ENCODE measurements at regions not wholly inside any gene's neighbourhood (a gene's known extent, or its start where the extent isn't known, plus 50 kb on each side); places are given as distances from the start of the nearest gene placed in this dataset.

GRCh38 chrX:16479206-16479869, 170.6 kb upstream of the S100G start:
- Mint-ChIP-seq H3K36me3 (ENCODE audit: low read depth, unreplicated experiment) (no peaks in the 10 kb centered on the region), H3K4me3 (ENCODE audit: unreplicated experiment) (no peak overlapping the region), H3K4me1 (ENCODE audit: low read depth, unreplicated experiment) (peaks cover 14% of the 10 kb centered on the region), H3K27me3 (ENCODE audit: low read depth, unreplicated experiment) (no peaks in the 10 kb centered on the region), H3K9me3 (ENCODE audit: unreplicated experiment) (no peaks in the 10 kb centered on the region), H3K27ac (ENCODE audit: unreplicated experiment) (no peak overlapping the region)
- TF ChIP-seq EZH2 (IDR thresholded peaks at IDR 0.05; ENCODE audit: insufficient read depth, low read length): no peak
- no peak for TF ChIP-seq CTCF (IDR thresholded peaks at IDR 0.05; ENCODE audit: insufficient read depth, low read depth, low read length)
- Histone ChIP-seq H2AFZ (ENCODE audit: low read depth, low read length) (no peak overlapping the region), H3K9ac (ENCODE audit: low read length) (peak overlapping the region; percentile 43), H3K79me2 (ENCODE audit: insufficient read depth, low read length) (no peaks in the 10 kb centered on the region), H3K27me3 (ENCODE audit: insufficient read depth, low read length) (no peaks in the 10 kb centered on the region), H3K4me2 (ENCODE audit: low read length) (peak overlapping the region; percentile 76), H4K20me1 (ENCODE audit: insufficient read depth, low read length) (no peaks in the 10 kb centered on the region), H3K9me3 (ENCODE audit: insufficient read depth, low read depth, low read length) (no peaks in the 10 kb centered on the region), H3K27ac (ENCODE audit: low read depth, low read length) (peak overlapping the region; percentile 67), H3K4me3 (ENCODE audit: insufficient read depth, low read depth, low read length) (peak overlapping the region; percentile 32), H3K4me1 (ENCODE audit: insufficient read depth, low read length) (peaks cover 19% of the 10 kb centered on the region), H3K36me3 (ENCODE audit: insufficient read depth, low read length) (no peaks in the 10 kb centered on the region)
- peak; percentile 98 for FAIRE-seq
- peak; percentile 69 for DNase-seq (ENCODE audit: low read depth)

- Histone ChIP-seq H3K27ac (ENCODE audit: low read depth, low read length) (peak overlapping the region; percentile 67), H3K4me2 (ENCODE audit: low read length) (peak overlapping the region; percentile 76), H3K9me3 (ENCODE audit: insufficient read depth, low read depth, low read length) (no peaks in the 10 kb centered on the region), H3K4me1 (ENCODE audit: insufficient read depth, low read length) (peaks cover 19% of the 10 kb centered on the region), H3K4me3 (ENCODE audit: insufficient read depth, low read depth, low read length) (no peak overlapping the region), H3K9ac (ENCODE audit: low read length) (peak overlapping the region; percentile 43), H3K36me3 (ENCODE audit: insufficient read depth, low read length) (no peaks in the 10 kb centered on the region), H4K20me1 (ENCODE audit: insufficient read depth, low read length) (no peaks in the 10 kb centered on the region), H3K79me2 (ENCODE audit: insufficient read depth, low read length) (no peaks in the 10 kb centered on the region), H2AFZ (ENCODE audit: low read depth, low read length) (no peak overlapping the region), H3K27me3 (ENCODE audit: insufficient read depth, low read length) (no peaks in the 10 kb centered on the region)
- Mint-ChIP-seq H3K9me3 (ENCODE audit: unreplicated experiment) (no peaks in the 10 kb centered on the region), H3K27me3 (ENCODE audit: low read depth, unreplicated experiment) (no peaks in the 10 kb centered on the region), H3K4me1 (ENCODE audit: low read depth, unreplicated experiment) (peaks cover 20% of the 10 kb centered on the region), H3K4me3 (ENCODE audit: unreplicated experiment) (no peak overlapping the region), H3K27ac (ENCODE audit: unreplicated experiment) (no peak overlapping the region), H3K36me3 (ENCODE audit: low read depth, unreplicated experiment) (no peaks in the 10 kb centered on the region)
- FAIRE-seq: no peak
- DNase-seq (ENCODE audit: low read depth): no peak
- no peak for TF ChIP-seq CTCF (IDR thresholded peaks at IDR 0.05; ENCODE audit: insufficient read depth, low read depth, low read length)
- no peak for TF ChIP-seq EZH2 (IDR thresholded peaks at IDR 0.05; ENCODE audit: insufficient read depth, low read length)
Observed at GRCh38 chrX:16480049-16480448, 169.9 kb upstream of the S100G start.

- no peak overlapping the region for H3K4me3 ChIP-seq (ENCODE audit: insufficient read depth, low read depth, low read length)
- H3K4me1 Mint-ChIP-seq (ENCODE audit: low read depth, unreplicated experiment): peaks cover 16% of the 10 kb centered on the region
- TF ChIP-seq EZH2 (IDR thresholded peaks at IDR 0.05; ENCODE audit: insufficient read depth, low read length) (no peak), CTCF (IDR thresholded peaks at IDR 0.05; ENCODE audit: insufficient read depth, low read depth, low read length) (no peak)
- H3K9me3 Mint-ChIP-seq (ENCODE audit: unreplicated experiment): no peaks in the 10 kb centered on the region
- H3K4me2 ChIP-seq (ENCODE audit: low read length): peak overlapping the region; percentile 58
- H3K9me3 ChIP-seq (ENCODE audit: insufficient read depth, low read depth, low read length): no peaks in the 10 kb centered on the region
- DNase-seq (ENCODE audit: low read depth) (peak; percentile 95), FAIRE-seq (peak; percentile 100)
- peak overlapping the region; percentile 34 for H3K27ac Mint-ChIP-seq (ENCODE audit: unreplicated experiment)
- H3K79me2 ChIP-seq (ENCODE audit: insufficient read depth, low read length): no peaks in the 10 kb centered on the region
- no peaks in the 10 kb centered on the region for H3K27me3 ChIP-seq (ENCODE audit: insufficient read depth, low read length)
- no peaks in the 10 kb centered on the region for H3K36me3 Mint-ChIP-seq (ENCODE audit: low read depth, unreplicated experiment)
- no peak overlapping the region for H3K9ac ChIP-seq (ENCODE audit: low read length)
- no peak overlapping the region for H3K4me3 Mint-ChIP-seq (ENCODE audit: unreplicated experiment)
- H4K20me1 ChIP-seq (ENCODE audit: insufficient read depth, low read length): no peaks in the 10 kb centered on the region
- H3K27me3 Mint-ChIP-seq (ENCODE audit: low read depth, unreplicated experiment): no peaks in the 10 kb centered on the region
- H3K4me1 ChIP-seq (ENCODE audit: insufficient read depth, low read length): peaks cover 26% of the 10 kb centered on the region
- no peak overlapping the region for H2AFZ ChIP-seq (ENCODE audit: low read depth, low read length)
- H3K27ac ChIP-seq (ENCODE audit: low read depth, low read length): peak overlapping the region; percentile 57
- H3K36me3 ChIP-seq (ENCODE audit: insufficient read depth, low read length): no peaks in the 10 kb centered on the region
Observed at GRCh38 chrX:16484338-16484737, 165.6 kb upstream of the S100G start.

Data from astrocyte (in vitro differentiated cells and primary cell).